ENCODE measurements at regions not wholly inside any gene's neighbourhood (a gene's known extent, or its start where the extent isn't known, plus 50 kb on each side); places are given as distances from the start of the nearest gene placed in this dataset.

- TF ChIP-seq AFF4 (CRISPR knock-in tag; IDR thresholded peaks at IDR 0.05; ENCODE audit: borderline replicate concordance), result no peak
- no peak for TF ChIP-seq USF1 (CRISPR knock-in tag; IDR thresholded peaks at IDR 0.05)
These were observed 350.9 kb upstream of the POU1F1 start (continued) for GRCh38 chr3:87627316-87627715.

DNA sequence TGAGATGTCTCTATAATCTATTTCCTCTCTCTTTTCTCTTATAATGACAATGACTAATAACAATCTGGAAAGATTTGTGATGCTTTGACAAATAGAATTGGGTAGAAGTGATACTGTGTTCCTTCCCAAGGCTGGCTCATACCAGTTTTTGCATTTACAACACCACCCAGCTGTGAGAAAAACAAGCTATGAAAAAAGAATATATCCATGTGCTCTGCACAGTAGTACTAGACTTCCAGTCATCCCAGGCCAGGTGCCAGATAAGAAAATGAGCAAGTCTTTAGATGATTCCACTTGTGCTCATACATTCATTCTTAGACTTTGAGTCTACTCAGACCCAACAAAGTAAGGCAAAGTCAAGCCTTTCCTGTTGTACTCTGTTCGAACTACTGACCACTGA lies 350.2 kb upstream of the POU1F1 start:
- ChIA-PET POLR2A (no interaction called here), CTCF (no interaction called here)
- Mint-ChIP-seq H3K27ac (no peak overlapping the region), H3K4me3 (no peak overlapping the region), H3K27me3 (ENCODE audit: low read depth) (no peaks in the 10 kb centered on the region), H3K4me1 (peaks cover 9% of the 10 kb centered on the region), H3K36me3 (peaks cover 8% of the 10 kb centered on the region), H3K9me3 (peaks cover 29% of the 10 kb centered on the region)
- no peak for DNase-seq (ENCODE audit: low spot score)
- TF ChIP-seq ZNF281 (CRISPR knock-in tag; IDR thresholded peaks at IDR 0.05) (no peak), FOXK1 (CRISPR knock-in tag; IDR thresholded peaks at IDR 0.05) (no peak), OVOL2 (CRISPR knock-in tag; IDR thresholded peaks at IDR 0.05; ENCODE audit: borderline replicate concordance) (no peak), ZNF671 (CRISPR knock-in tag; IDR thresholded peaks at IDR 0.05) (no peak), SMAD4 (CRISPR knock-in tag; IDR thresholded peaks at IDR 0.05) (no peak), FOXJ3 (CRISPR knock-in tag; IDR thresholded peaks at IDR 0.05; ENCODE audit: borderline replicate concordance) (no peak), E2F4 (CRISPR knock-in tag; IDR thresholded peaks at IDR 0.05; ENCODE audit: borderline replicate concordance, low read depth) (no peak)
- TF ChIP-seq, protein P1, sequence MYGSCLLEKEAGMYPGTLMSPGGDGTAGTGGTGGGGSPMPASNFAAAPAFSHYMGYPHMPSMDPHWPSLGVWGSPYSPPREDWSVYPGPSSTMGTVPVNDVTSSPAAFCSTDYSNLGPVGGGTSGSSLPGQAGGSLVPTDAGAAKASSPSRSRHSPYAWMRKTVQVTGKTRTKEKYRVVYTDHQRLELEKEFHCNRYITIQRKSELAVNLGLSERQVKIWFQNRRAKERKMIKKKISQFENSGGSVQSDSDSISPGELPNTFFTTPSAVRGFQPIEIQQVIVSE (CRISPR knock-in tag; IDR thresholded peaks at IDR 0.05; ENCODE audit: borderline replicate concordance), result no peak
- TF ChIP-seq, protein P2, sequence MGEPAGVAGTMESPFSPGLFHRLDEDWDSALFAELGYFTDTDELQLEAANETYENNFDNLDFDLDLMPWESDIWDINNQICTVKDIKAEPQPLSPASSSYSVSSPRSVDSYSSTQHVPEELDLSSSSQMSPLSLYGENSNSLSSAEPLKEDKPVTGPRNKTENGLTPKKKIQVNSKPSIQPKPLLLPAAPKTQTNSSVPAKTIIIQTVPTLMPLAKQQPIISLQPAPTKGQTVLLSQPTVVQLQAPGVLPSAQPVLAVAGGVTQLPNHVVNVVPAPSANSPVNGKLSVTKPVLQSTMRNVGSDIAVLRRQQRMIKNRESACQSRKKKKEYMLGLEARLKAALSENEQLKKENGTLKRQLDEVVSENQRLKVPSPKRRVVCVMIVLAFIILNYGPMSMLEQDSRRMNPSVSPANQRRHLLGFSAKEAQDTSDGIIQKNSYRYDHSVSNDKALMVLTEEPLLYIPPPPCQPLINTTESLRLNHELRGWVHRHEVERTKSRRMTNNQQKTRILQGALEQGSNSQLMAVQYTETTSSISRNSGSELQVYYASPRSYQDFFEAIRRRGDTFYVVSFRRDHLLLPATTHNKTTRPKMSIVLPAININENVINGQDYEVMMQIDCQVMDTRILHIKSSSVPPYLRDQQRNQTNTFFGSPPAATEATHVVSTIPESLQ (CRISPR knock-in tag; IDR thresholded peaks at IDR 0.05), result no peak
- TF ChIP-seq, protein P3, sequence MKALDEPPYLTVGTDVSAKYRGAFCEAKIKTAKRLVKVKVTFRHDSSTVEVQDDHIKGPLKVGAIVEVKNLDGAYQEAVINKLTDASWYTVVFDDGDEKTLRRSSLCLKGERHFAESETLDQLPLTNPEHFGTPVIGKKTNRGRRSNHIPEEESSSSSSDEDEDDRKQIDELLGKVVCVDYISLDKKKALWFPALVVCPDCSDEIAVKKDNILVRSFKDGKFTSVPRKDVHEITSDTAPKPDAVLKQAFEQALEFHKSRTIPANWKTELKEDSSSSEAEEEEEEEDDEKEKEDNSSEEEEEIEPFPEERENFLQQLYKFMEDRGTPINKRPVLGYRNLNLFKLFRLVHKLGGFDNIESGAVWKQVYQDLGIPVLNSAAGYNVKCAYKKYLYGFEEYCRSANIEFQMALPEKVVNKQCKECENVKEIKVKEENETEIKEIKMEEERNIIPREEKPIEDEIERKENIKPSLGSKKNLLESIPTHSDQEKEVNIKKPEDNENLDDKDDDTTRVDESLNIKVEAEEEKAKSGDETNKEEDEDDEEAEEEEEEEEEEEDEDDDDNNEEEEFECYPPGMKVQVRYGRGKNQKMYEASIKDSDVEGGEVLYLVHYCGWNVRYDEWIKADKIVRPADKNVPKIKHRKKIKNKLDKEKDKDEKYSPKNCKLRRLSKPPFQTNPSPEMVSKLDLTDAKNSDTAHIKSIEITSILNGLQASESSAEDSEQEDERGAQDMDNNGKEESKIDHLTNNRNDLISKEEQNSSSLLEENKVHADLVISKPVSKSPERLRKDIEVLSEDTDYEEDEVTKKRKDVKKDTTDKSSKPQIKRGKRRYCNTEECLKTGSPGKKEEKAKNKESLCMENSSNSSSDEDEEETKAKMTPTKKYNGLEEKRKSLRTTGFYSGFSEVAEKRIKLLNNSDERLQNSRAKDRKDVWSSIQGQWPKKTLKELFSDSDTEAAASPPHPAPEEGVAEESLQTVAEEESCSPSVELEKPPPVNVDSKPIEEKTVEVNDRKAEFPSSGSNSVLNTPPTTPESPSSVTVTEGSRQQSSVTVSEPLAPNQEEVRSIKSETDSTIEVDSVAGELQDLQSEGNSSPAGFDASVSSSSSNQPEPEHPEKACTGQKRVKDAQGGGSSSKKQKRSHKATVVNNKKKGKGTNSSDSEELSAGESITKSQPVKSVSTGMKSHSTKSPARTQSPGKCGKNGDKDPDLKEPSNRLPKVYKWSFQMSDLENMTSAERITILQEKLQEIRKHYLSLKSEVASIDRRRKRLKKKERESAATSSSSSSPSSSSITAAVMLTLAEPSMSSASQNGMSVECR (CRISPR knock-in tag; IDR thresholded peaks at IDR 0.05; ENCODE audit: borderline replicate concordance), result no peak
- TF ChIP-seq, protein P4, sequence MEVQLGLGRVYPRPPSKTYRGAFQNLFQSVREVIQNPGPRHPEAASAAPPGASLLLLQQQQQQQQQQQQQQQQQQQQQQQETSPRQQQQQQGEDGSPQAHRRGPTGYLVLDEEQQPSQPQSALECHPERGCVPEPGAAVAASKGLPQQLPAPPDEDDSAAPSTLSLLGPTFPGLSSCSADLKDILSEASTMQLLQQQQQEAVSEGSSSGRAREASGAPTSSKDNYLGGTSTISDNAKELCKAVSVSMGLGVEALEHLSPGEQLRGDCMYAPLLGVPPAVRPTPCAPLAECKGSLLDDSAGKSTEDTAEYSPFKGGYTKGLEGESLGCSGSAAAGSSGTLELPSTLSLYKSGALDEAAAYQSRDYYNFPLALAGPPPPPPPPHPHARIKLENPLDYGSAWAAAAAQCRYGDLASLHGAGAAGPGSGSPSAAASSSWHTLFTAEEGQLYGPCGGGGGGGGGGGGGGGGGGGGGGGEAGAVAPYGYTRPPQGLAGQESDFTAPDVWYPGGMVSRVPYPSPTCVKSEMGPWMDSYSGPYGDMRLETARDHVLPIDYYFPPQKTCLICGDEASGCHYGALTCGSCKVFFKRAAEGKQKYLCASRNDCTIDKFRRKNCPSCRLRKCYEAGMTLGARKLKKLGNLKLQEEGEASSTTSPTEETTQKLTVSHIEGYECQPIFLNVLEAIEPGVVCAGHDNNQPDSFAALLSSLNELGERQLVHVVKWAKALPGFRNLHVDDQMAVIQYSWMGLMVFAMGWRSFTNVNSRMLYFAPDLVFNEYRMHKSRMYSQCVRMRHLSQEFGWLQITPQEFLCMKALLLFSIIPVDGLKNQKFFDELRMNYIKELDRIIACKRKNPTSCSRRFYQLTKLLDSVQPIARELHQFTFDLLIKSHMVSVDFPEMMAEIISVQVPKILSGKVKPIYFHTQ (CRISPR knock-in tag; IDR thresholded peaks at IDR 0.05), result no peak
- TF ChIP-seq, protein P5, sequence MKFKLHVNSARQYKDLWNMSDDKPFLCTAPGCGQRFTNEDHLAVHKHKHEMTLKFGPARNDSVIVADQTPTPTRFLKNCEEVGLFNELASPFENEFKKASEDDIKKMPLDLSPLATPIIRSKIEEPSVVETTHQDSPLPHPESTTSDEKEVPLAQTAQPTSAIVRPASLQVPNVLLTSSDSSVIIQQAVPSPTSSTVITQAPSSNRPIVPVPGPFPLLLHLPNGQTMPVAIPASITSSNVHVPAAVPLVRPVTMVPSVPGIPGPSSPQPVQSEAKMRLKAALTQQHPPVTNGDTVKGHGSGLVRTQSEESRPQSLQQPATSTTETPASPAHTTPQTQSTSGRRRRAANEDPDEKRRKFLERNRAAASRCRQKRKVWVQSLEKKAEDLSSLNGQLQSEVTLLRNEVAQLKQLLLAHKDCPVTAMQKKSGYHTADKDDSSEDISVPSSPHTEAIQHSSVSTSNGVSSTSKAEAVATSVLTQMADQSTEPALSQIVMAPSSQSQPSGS (CRISPR knock-in tag; IDR thresholded peaks at IDR 0.05; ENCODE audit: borderline replicate concordance, low read depth), result no peak
- ATAC-seq, result no peak
